GM19351 (cell line): ENCODE measurements at regions not wholly inside any gene's neighbourhood (a gene's known extent, or its start where the extent isn't known, plus 50 kb on each side); places are given as distances from the start of the nearest gene placed in this dataset.
A peak's percentile ranks its signal among the peaks of the same experiment; 100 is the strongest.
"Not testable (repeated sequence)": the region's sequence is repeated elsewhere in the genome, so short reads cannot be mapped to it uniquely, and the experiment has no call there.

ENCODE experiments used
- ATAC-seq: cut with Tn5 transposase; IDR thresholded peaks from one replicate; pipeline ENCODE4 v1.9.1; 2021; ENCODE audit warnings: mild to moderate bottlenecking, moderate library complexity; ENCODE audit not compliant: unreplicated experiment

DNA sequence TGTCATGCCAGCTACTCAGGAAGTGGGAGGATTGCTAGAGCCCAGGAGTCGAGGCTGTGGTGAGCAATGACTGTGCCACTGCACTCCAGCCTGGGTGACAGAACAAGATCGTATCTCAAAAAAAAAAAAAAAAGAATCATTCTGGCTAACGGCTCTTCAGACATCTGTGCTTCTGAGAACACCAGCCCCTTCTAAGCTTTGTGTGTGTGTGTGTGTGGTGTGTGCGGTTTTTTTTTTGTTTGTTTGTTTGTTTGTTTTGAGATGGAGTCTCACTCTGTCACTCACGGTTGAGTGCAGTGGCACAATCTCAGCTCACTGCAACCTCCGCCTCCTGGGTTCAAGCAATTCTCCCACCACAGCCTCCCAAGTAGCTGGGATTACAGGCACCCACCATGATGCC is 79.4 kb upstream of the DRD5 start:
- not testable (repeated sequence) for ATAC-seq

DNA sequence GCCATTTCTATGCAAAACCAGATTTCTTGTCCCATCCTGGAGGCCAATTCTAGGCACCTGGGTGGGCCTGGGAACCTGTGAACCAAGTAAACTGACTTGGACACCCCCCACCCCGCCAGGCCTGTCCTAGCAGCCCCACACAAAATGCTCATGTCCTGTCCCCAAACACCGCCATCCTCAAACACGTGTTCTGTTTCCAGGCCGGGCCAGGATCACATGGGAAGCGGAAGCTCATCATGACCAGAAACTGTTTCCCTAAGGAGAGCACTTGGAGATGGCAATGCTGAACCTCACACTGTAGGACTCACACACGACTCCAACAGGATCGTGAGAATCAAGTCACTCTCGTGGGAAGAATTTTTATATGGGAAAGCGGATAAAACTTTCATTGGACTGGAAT is 78.7 kb upstream of the DRD5 start:
- not testable (repeated sequence) for ATAC-seq

DNA sequence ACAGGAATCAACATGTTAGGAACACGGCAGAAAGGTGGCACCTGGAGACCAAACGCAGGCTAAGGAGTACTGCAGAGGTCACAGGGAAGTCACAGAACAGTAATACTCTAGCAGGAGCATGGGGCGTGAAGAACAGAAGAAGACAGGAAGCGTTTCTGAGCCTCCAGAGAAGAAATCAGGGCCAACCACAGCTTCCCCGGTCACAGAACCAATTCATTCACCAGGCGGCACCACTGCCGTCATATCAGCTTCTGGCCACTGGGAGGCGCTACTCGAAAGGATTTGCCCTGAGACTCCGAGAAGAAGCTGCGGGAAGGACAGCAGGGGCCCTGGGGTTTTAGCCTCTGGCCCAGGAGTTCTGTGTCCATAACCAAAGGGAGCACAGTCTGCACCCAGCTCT is 78.0 kb upstream of the DRD5 start:
- ATAC-seq = peak; percentile 73

GRCh38 chr4:9704126-9704525 is 77.3 kb upstream of the DRD5 start:
- ATAC-seq = not testable (repeated sequence)

GRCh38 chr4:9704551-9705332 is 76.7 kb upstream of the DRD5 start:
- ATAC-seq = no peak

GRCh38 chr4:9707281-9707680 is 74.2 kb upstream of the DRD5 start:
- ATAC-seq = not testable (repeated sequence)

DNA sequence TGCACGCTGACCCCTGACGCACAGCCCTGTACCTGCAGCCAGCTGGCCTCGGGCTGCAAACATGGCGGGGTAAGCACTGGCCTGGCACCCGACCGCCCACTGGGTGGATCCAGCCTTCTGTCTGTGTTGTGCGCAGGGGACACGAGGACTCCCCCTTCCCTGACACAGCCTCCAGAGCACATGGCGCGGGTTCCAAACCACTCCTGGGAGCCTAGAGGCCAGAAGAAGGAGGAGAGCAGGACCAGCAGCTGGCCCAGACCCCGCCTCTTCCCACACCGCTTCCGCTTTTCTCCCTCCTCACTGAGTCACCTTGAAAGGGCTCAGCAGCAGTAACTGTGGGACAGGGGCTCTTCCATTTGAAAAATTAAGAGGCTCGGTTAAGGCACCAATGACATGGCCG is 73.5 kb upstream of the DRD5 start:
- ATAC-seq = not testable (repeated sequence)

- ATAC-seq = no peak
Observed at GRCh38 chr4:9709724-9710123, 71.7 kb upstream of the DRD5 start.

- ATAC-seq = not testable (repeated sequence)
Observed at GRCh38 chr4:9715271-9715670, 66.2 kb upstream of the DRD5 start.

DNA sequence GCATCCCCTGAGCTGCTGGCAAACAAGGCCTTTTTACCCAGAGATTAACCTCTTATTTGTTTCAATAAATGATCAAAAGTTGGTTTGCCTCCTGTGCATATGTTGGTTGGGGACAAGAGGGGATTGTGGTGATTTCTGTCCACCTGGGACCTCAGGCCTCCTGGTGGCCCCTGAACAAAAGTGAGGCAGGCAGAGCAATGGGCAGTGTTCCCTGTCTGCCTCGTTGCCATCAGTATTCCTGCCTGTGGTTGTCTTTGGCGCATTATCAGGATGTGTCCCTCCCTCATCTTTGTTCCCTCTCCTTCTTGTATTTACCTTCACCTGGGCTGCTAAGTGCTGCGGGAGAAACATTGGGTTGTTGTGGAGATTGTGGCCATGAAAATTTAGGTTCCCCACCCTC is 65.3 kb upstream of the DRD5 start:
- no peak for ATAC-seq

DNA sequence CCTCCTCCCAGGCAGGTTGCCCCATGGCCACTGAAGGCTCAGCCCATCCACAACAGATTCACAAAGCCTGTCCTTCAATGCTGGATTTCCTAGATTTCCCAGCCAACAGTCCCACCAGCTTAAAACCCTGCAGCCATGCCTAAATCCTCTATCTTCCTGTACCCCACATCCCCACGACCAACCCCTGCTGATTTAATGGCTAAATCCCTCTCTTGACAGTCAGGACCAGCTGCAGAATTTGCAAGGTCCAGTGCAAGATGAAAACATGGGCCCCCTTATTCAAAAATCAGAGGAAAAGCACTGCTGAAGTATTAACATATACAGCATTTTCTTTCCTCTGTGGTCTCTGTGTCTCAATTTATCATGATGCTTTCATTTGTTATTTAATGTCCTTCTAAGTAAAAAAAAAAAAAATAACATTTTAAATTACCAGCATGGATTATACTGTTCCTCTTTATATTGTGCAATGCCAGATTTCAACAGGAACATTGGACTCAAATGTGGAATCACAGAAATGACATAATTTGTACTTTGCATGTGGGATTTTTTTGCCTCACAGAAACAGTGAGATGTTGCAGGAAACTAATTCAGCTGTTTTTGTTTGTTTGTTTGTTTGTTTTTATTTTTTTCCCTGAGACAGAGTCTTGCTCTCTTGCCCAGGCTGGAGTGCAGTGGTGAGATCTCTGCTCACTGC is 63.0 kb upstream of the DRD5 start:
- not testable (repeated sequence) for ATAC-seq

DNA sequence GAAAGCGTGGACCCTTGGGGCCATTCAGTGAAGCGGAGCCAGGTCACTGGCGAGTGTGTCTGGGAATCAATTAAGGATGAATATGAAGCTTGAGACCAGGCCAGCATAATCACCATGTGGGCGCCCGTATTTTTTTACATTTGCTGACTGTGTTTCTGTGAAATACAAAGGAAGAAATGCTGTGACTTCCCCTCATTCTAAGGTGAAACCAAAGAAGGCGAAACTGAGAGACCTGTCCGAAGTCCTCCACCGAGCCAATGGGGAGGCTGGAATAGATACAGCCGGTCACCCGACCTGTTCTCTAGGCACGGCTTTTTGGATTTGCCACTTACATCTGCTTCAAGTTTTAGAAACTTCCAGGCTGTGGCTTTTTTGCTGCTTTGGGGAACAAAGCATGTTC is 59.3 kb upstream of the DRD5 start:
- ATAC-seq = not testable (repeated sequence)
